Liver (tissue), 8 donors: ENCODE measurements at regions not wholly inside any gene's neighbourhood (a gene's known extent, or its start where the extent isn't known, plus 50 kb on each side); places are given as distances from the start of the nearest gene placed in this dataset.
"Not testable (repeated sequence)": the region's sequence is repeated elsewhere in the genome, so short reads cannot be mapped to it uniquely, and the experiment has no call there.

ENCODE experiments used
- DNase-seq: peaks from one replicate; pipeline ENCODE4 v3.0.0-alpha.2; 2017; ENCODE audit warnings: low spot score
- H3K27ac ChIP-seq, 2 donors: one replicate each; pipeline ENCODE4 v1.7.0; 2013; ENCODE audit warnings: inconsistent platforms in 2 of 2, low read length in 2 of 2, control low read depth in 1 of 2, low read depth in 1 of 2, mild to moderate bottlenecking in 1 of 2
- H3K27me3 ChIP-seq, 4 donors: one replicate each; pipeline versions ENCODE4 v1.6.1 to v1.7.0; 2013; ENCODE audit warnings: low read length in 3 of 4, inconsistent platforms in 1 of 4, mild to moderate bottlenecking in 1 of 4, moderate library complexity in 1 of 4; ENCODE audit not compliant: control insufficient read depth in 4 of 4, insufficient read depth in 4 of 4
- H3K36me3 ChIP-seq, 4 donors: one replicate each; pipeline versions ENCODE4 v1.6.1 to v1.7.0; 2013; ENCODE audit warnings: low read length in 3 of 4, mild to moderate bottlenecking in 3 of 4, low read depth in 1 of 4, moderate library complexity in 1 of 4; ENCODE audit not compliant: control insufficient read depth in 4 of 4, insufficient read depth in 3 of 4
- H3K4me1 ChIP-seq, 4 donors: one replicate each; pipeline versions ENCODE4 v1.6.1 to v1.7.0; 2013; ENCODE audit warnings: low read length in 3 of 4, mild to moderate bottlenecking in 3 of 4, moderate library complexity in 1 of 4; ENCODE audit not compliant: control insufficient read depth in 4 of 4, insufficient read depth in 4 of 4
- H3K4me3 ChIP-seq, 3 donors: one replicate each; pipeline versions ENCODE4 v1.6.1 to v1.7.0; 2013; ENCODE audit warnings: low read length in 3 of 3, control low read depth in 1 of 3, low read depth in 1 of 3, mild to moderate bottlenecking in 1 of 3
- H3K9ac ChIP-seq, 2 donors: one replicate each; pipeline ENCODE4 v1.7.0; 2013; ENCODE audit warnings: low read length in 2 of 2, mild to moderate bottlenecking in 2 of 2, moderate library complexity in 2 of 2, control low read depth in 1 of 2, low read depth in 1 of 2
- H3K9me3 ChIP-seq, 4 donors: one replicate each; pipeline versions ENCODE4 v1.6.1 to v1.7.0; 2013; ENCODE audit warnings: low read length in 3 of 4; ENCODE audit not compliant: control insufficient read depth in 4 of 4
- EGR1 ChIP-seq, 2 donors: IDR thresholded peaks; 2 replicates each; pipeline ENCODE4 v1.6.1; 2016 to 2018; ENCODE audit warnings: antibody characterized with exemption in 2 of 2, low read depth in 2 of 2
- GABPA ChIP-seq, 2 donors: IDR thresholded peaks in 1 of 2; conservative IDR thresholded peaks in 1 of 2; 2 replicates each; pipeline ENCODE4 v1.6.1; 2016; ENCODE audit warnings: antibody characterized with exemption in 2 of 2, mild to moderate bottlenecking in 1 of 2, moderate library complexity in 1 of 2
- HNF4G ChIP-seq: IDR thresholded peaks from 2 replicates; pipeline ENCODE4 v1.6.1; 2016; ENCODE audit warnings: antibody characterized with exemption
- JUND ChIP-seq, 2 donors: IDR thresholded peaks; 2 replicates each; pipeline ENCODE4 v1.6.1; 2016; ENCODE audit warnings: antibody characterized with exemption in 2 of 2
- MAX ChIP-seq: IDR thresholded peaks from 2 replicates; pipeline ENCODE4 v1.6.1; 2016; ENCODE audit warnings: antibody characterized with exemption
- NR2F2 ChIP-seq: IDR thresholded peaks from 2 replicates; pipeline ENCODE4 v1.6.1; 2016; ENCODE audit warnings: antibody characterized with exemption
- RAD21 ChIP-seq, 2 donors: IDR thresholded peaks; 2 replicates each; pipeline ENCODE4 v1.6.1; 2016; ENCODE audit warnings: antibody characterized with exemption in 2 of 2, mild to moderate bottlenecking in 2 of 2
- SP1 ChIP-seq: IDR thresholded peaks from 2 replicates; pipeline ENCODE4 v1.6.1; 2018; ENCODE audit warnings: antibody characterized with exemption, mild to moderate bottlenecking
- ZBTB33 ChIP-seq: IDR thresholded peaks from 2 replicates; pipeline ENCODE4 v1.6.1; 2016; ENCODE audit warnings: antibody characterized with exemption
- WGBS: extraction: QIAGEN DNeasy Blood & Tissue Kit; methylation state at CpG from one replicate; pipeline ENCODE4 v1.1.7; 2013; 5-methylcytosine and 5-hydroxymethylcytosine counted together
- TF ChIP-seq, protein P1 (sequence below): fragments of 150-350 bp; IDR thresholded peaks from 2 replicates; pipeline ENCODE4 v1.5.1; 2017; ENCODE audit warnings: improper control_type of control experiment, low read depth, low read length; ENCODE audit not compliant: missing input control
- donor health status: healthy.
- donor health status: healthy.
- donor health status: healthy.
- donor health status: healthy.
- donor health status: healthy.

GRCh38 chr19:20365146-20365545 is 198.1 kb downstream of the ZNF486 start:
- H3K4me1 ChIP-seq: no peaks in the 10 kb centered on the region
- no peak for TF ChIP-seq JUND (IDR thresholded peaks at IDR 0.05)
- TF ChIP-seq MAX: no peak
- no peak for TF ChIP-seq EGR1 (IDR thresholded peaks at IDR 0.05; ENCODE audit: low read depth in 2 of 2)
- no peak overlapping the region for H3K9ac ChIP-seq
- peaks cover 0 to 14% (median under 1%) of the 10 kb centered on the region in 4 donors for H3K9me3 ChIP-seq
- 43% methylated on average over 6 of the region's 6 CpGs for WGBS
- no peak for DNase-seq
- H3K4me3 ChIP-seq: no peak overlapping the region
- no peak overlapping the region for H3K27ac ChIP-seq
- H3K36me3 ChIP-seq: no peaks in the 10 kb centered on the region
- no peaks in the 10 kb centered on the region for H3K27me3 ChIP-seq

DNA sequence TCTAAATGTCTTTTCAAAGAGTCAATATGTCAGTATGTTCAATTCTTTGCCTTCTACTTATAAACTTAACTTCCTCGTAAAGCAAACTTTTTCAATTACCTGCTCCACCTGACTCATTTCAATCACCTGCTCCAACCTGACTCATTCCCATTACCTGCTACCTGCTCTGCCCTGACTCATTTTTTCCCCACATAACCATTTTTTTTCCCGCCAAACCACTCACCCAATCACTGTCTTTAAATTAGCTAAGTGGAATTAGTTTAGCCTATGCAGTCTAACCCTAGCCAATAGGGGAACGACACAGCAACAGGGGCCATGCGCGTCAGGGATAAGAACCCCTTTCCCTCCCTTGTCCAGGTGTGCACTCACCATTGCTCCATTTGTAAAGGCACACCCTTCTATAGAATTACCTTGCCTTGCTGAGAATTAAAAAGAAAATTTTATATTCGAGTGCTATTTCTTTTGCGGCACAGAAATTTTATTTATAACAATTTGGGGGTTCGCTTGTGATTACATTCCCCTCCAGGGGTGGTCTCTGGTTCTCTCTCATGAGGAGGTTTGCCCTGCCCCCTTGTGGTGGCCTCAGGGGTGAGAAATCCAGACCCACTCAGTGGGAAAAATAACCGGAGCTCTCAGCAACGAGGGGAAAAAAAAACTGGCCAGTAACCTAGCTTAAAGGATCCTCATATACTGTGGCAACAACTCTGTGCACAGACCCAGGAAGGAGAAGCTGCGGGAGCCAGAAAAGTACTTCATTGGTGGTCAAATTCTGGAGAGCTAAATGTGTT is 193.1 kb downstream of the ZNF486 start:
- DNase-seq: no peak
- H3K9me3 ChIP-seq: peaks cover 0 to 8% (median under 1%) of the 10 kb centered on the region in 4 donors
- no peak overlapping the region for H3K4me3 ChIP-seq
- H3K36me3 ChIP-seq: no peaks in the 10 kb centered on the region
- H3K27ac ChIP-seq: no peak overlapping the region
- TF ChIP-seq, protein P1, sequence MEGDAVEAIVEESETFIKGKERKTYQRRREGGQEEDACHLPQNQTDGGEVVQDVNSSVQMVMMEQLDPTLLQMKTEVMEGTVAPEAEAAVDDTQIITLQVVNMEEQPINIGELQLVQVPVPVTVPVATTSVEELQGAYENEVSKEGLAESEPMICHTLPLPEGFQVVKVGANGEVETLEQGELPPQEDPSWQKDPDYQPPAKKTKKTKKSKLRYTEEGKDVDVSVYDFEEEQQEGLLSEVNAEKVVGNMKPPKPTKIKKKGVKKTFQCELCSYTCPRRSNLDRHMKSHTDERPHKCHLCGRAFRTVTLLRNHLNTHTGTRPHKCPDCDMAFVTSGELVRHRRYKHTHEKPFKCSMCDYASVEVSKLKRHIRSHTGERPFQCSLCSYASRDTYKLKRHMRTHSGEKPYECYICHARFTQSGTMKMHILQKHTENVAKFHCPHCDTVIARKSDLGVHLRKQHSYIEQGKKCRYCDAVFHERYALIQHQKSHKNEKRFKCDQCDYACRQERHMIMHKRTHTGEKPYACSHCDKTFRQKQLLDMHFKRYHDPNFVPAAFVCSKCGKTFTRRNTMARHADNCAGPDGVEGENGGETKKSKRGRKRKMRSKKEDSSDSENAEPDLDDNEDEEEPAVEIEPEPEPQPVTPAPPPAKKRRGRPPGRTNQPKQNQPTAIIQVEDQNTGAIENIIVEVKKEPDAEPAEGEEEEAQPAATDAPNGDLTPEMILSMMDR: no peak
- TF ChIP-seq SP1: no peak
- peak in 1 of 2 donors; percentile 22 for TF ChIP-seq RAD21 (IDR thresholded peaks at IDR 0.05)
- H3K4me1 ChIP-seq: no peaks in the 10 kb centered on the region
- 66% methylated on average over 11 of the region's 11 CpGs for WGBS
- H3K9ac ChIP-seq: no peak overlapping the region
- no peaks in the 10 kb centered on the region for H3K27me3 ChIP-seq

- not testable (repeated sequence) for DNase-seq, H3K9me3 ChIP-seq, H3K4me3 ChIP-seq, H3K27me3 ChIP-seq, H3K4me1 ChIP-seq, H3K27ac ChIP-seq, H3K9ac ChIP-seq, H3K36me3 ChIP-seq
- WGBS: 81% methylated on average over 7 of the region's 7 CpGs
Measured at GRCh38 chr19:20358841-20359465, 191.9 kb downstream of the ZNF486 start.

DNA sequence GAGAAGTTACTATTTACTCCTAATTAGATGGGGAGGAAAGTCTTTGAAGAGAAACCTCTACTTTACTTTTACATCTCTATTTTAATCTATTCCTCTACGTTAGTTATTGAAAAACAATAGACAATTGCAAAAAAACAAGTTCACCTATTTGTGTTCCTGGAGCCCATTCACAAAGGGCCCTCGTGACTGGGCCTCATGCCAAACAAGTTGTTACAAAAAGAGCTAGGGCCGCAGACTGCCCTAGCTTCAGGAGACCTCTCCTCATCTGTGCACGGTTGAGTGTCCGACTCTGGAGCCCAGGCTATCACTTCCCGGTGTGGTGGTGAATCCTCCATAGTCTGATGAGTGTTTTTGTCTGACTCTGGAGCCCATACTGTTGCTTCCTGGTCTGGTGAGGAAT is 190.9 kb downstream of the ZNF486 start:
- H3K27me3 ChIP-seq: no peaks in the 10 kb centered on the region
- no peak overlapping the region for H3K9ac ChIP-seq
- no peak for TF ChIP-seq NR2F2
- TF ChIP-seq ZBTB33: no peak
- no peak for TF ChIP-seq JUND (IDR thresholded peaks at IDR 0.05)
- no peak for TF ChIP-seq GABPA (IDR thresholded peaks at IDR 0.05 in 1 of 2, conservative IDR thresholded peaks at IDR 0.05 in 1 of 2)
- TF ChIP-seq HNF4G: no peak
- no peak for TF ChIP-seq SP1
- whole genome bisulfite sequencing: 70% methylated on average over 6 of the region's 6 CpGs
- H3K4me3 ChIP-seq: no peak overlapping the region
- H3K36me3 ChIP-seq: no peaks in the 10 kb centered on the region
- no peaks in the 10 kb centered on the region for H3K4me1 ChIP-seq
- no peak overlapping the region for H3K27ac ChIP-seq
- no peak for DNase-seq
- peaks cover 0 to 3% (median under 1%) of the 10 kb centered on the region in 4 donors for H3K9me3 ChIP-seq
